K562 (cell line): ENCODE measurements at regions not wholly inside any gene's neighbourhood (a gene's known extent, or its start where the extent isn't known, plus 50 kb on each side); places are given as distances from the start of the nearest gene placed in this dataset.

Experiments used
- BRF1 ChIP-seq: IDR thresholded peaks from 3 replicates; pipeline ENCODE4 v1.6.1; 2011; ENCODE audit warnings: borderline replicate concordance, mild to moderate bottlenecking; ENCODE audit not compliant: insufficient read length; ENCODE audit errors: extremely low read depth
- CCNT2 ChIP-seq: IDR thresholded peaks from 2 replicates; pipeline ENCODE4 v1.6.1; 2011; ENCODE audit warnings: borderline replicate concordance, low read depth, mild to moderate bottlenecking, moderate library complexity, mixed read lengths, low read length; ENCODE audit not compliant: insufficient read length; ENCODE audit errors: extremely low read depth
- CHD7 ChIP-seq: fragments of 200-600 bp; sonication (generic); IDR thresholded peaks from one replicate; pipeline ENCODE4 v1.6.1; 2012; ENCODE audit warnings: mild to moderate bottlenecking, low read depth, low read length, inconsistent platforms
- FOXA3 ChIP-seq, 2 experiments: fragments of 450-650 bp in 1 of 2; sonication (generic) in 1 of 2; formaldehyde crosslinking; IDR thresholded peaks in 1 of 2; conservative IDR thresholded peaks in 1 of 2; 2 replicates each; pipeline versions ENCODE4 v1.4.0 to v1.8.0; 2020 to 2022; ENCODE audit warnings: mild to moderate bottlenecking in 2 of 2, missing genetic modification reagents in 1 of 2
- GABPB2 ChIP-seq: fragments of 250-450 bp; sonication (Bioruptor Pico); conservative IDR thresholded peaks from 2 replicates; pipeline ENCODE4 v1.5.1; 2021; ENCODE audit warnings: mild to moderate bottlenecking
- HIVEP1 ChIP-seq: fragments of 250-450 bp; sonication (Bioruptor Pico); IDR thresholded peaks from 2 replicates; pipeline ENCODE4 v1.4.0; 2020; ENCODE audit warnings: mild to moderate bottlenecking
- NCOA4 ChIP-seq: fragments of 450-650 bp; IDR thresholded peaks from 2 replicates; pipeline ENCODE4 v1.6.1; 2018; ENCODE audit warnings: mild to moderate bottlenecking; ENCODE audit not compliant: partially characterized antibody
- NR2C1 ChIP-seq, 2 experiments: fragments of 450-650 bp; IDR thresholded peaks; 2 replicates each; pipeline ENCODE4 v1.6.1; 2017; ENCODE audit warnings: mild to moderate bottlenecking in 2 of 2, antibody characterized with exemption in 1 of 2, inconsistent platforms in 1 of 2, missing compliant biosample characterization in 1 of 2, missing genetic modification characterization in 1 of 2
- POLR2G ChIP-seq: fragments of 200-400 bp; formaldehyde crosslinking; IDR thresholded peaks from 2 replicates; pipeline ENCODE4 v1.6.1; 2017; ENCODE audit warnings: low read depth, mild to moderate bottlenecking, antibody characterized with exemption, low read length, moderate library complexity
- RBM15 ChIP-seq: fragments of 200-400 bp; formaldehyde crosslinking; IDR thresholded peaks from 2 replicates; pipeline ENCODE4 v1.6.1; 2018; ENCODE audit warnings: mild to moderate bottlenecking, low read length, moderate library complexity; ENCODE audit not compliant: insufficient read depth
- SP1 ChIP-seq: sonication (generic); formaldehyde crosslinking; IDR thresholded peaks from 2 replicates; pipeline ENCODE4 v1.8.1; 2022; ENCODE audit warnings: mild to moderate bottlenecking, missing genetic modification reagents
- SRSF9 ChIP-seq: fragments of 200-400 bp; formaldehyde crosslinking; IDR thresholded peaks from 2 replicates; pipeline ENCODE4 v1.6.1; 2017; ENCODE audit warnings: low read depth, low read length, borderline replicate concordance
- ZBTB9 ChIP-seq: fragments of 450-650 bp; formaldehyde crosslinking; IDR thresholded peaks from 2 replicates; pipeline ENCODE4 v1.4.0; 2020; ENCODE audit warnings: mild to moderate bottlenecking, moderate library complexity
- ZFP36 ChIP-seq: fragments of 150-350 bp; IDR thresholded peaks from 2 replicates; pipeline ENCODE4 v1.6.1; 2018; ENCODE audit warnings: low read length, low read depth; ENCODE audit not compliant: partially characterized antibody
- ZNF324 ChIP-seq: fragments of 250-450 bp; sonication (Bioruptor Pico); IDR thresholded peaks from 2 replicates; pipeline ENCODE4 v1.4.0; 2020; ENCODE audit warnings: mild to moderate bottlenecking

GRCh38 chr4:126446917-126447316 lies 1132.2 kb downstream of the FAT4 start (continued):
- TF ChIP-seq CHD7 (no peak), GABPB2 (CRISPR knock-in tag) (no peak), SRSF9 (no peak), SP1 (no peak), RBM15 (no peak), ZBTB9 (CRISPR knock-in tag) (no peak), ZNF324 (CRISPR knock-in tag) (no peak), HIVEP1 (CRISPR knock-in tag) (no peak), BRF1 (no peak), FOXA3 (CRISPR knock-in tag; conservative IDR thresholded peaks at IDR 0.05 in 1 of 2, IDR thresholded peaks at IDR 0.05 in 1 of 2) (no peak), CCNT2 (no peak), NCOA4 (no peak), ZFP36 (no peak), POLR2G (no peak), NR2C1 (IDR thresholded peaks at IDR 0.05) (no peak), NR2C1 (tag; IDR thresholded peaks at IDR 0.05) (no peak)
